Parathyroid adenoma (tissue), 2 donors: ENCODE measurements at regions not wholly inside any gene's neighbourhood (a gene's known extent, or its start where the extent isn't known, plus 50 kb on each side); places are given as distances from the start of the nearest gene placed in this dataset.

Experiments
- H2AFZ ChIP-seq: fragments of 300-600 bp; sonication (generic); one replicate; pipeline ENCODE4 v1.7.0; 2017; ENCODE audit warnings: antibody characterized with exemption, mild to moderate bottlenecking
- H3K27ac ChIP-seq: fragments of 300-600 bp; sonication (generic); one replicate; pipeline ENCODE4 v1.7.0; 2017
- H3K27me3 ChIP-seq: fragments of 300-600 bp; sonication (generic); one replicate; pipeline ENCODE4 v1.7.0; 2017; ENCODE audit warnings: low read length; ENCODE audit not compliant: control insufficient read depth, insufficient read depth
- H3K36me3 ChIP-seq: fragments of 300-600 bp; sonication (generic); one replicate; pipeline ENCODE4 v1.7.0; 2017; ENCODE audit warnings: low read length; ENCODE audit not compliant: control insufficient read depth, insufficient read depth
- H3K4me1 ChIP-seq: fragments of 300-600 bp; sonication (generic); one replicate; pipeline ENCODE4 v1.7.0; 2017; ENCODE audit warnings: control low read depth
- H3K4me2 ChIP-seq: fragments of 300-600 bp; sonication (generic); one replicate; pipeline ENCODE4 v1.7.0; 2017; ENCODE audit warnings: low read length
- H3K4me3 ChIP-seq: fragments of 300-600 bp; sonication (generic); one replicate; pipeline ENCODE4 v1.7.0; 2017; ENCODE audit warnings: low read depth, low read length
- H3K79me2 ChIP-seq: fragments of 300-600 bp; sonication (generic); one replicate; pipeline ENCODE4 v1.7.0; 2017; ENCODE audit warnings: control low read depth
- H3K9ac ChIP-seq: fragments of 300-600 bp; sonication (generic); one replicate; pipeline ENCODE4 v1.7.0; 2017; ENCODE audit warnings: mild to moderate bottlenecking
- H3K9me3 ChIP-seq: fragments of 300-600 bp; sonication (generic); one replicate; pipeline ENCODE4 v1.7.0; 2017; ENCODE audit warnings: low read length; ENCODE audit not compliant: control insufficient read depth
- CTCF ChIP-seq: fragments of 300-600 bp; sonication (generic); IDR thresholded peaks from one replicate; pipeline ENCODE4 v1.7.0; 2017; ENCODE audit warnings: antibody characterized with exemption, mild to moderate bottlenecking
- donor health status: primary hyperparathyroidism.

- no peak for TF ChIP-seq CTCF
- H3K36me3 ChIP-seq, result no peaks in the 10 kb centered on the region
- H3K9me3 ChIP-seq, result no peaks in the 10 kb centered on the region
- no peaks in the 10 kb centered on the region for H3K4me1 ChIP-seq
- H2AFZ ChIP-seq, result no peak overlapping the region
- no peaks in the 10 kb centered on the region for H3K27me3 ChIP-seq
- H3K79me2 ChIP-seq, result no peaks in the 10 kb centered on the region
- H3K4me3 ChIP-seq, result no peak overlapping the region
- H3K4me2 ChIP-seq, result no peak overlapping the region
- H3K9ac ChIP-seq, result no peak overlapping the region
- H3K27ac ChIP-seq, result no peak overlapping the region
Observed at GRCh38 chr6:95784869-95785268, 207.5 kb downstream of the MANEA start.

DNA sequence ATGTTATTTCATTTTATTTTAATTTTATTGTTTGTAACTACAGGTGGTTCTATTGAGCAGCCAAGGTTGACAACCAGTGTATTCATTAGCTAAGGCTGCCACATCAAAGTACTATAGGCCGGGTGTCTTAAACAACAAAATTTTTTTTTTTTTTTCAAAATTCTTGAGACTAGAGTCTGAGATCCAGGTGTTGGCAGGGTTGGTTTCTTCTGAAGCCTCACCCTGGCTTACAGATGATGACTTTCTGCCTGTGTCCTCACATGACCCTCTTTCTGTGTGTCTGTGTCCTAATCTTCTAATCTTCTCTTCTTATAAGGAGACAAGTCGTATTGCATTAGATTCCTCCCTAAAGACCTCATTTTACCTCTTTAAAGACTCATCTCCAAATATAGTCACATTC is 208.4 kb downstream of the MANEA start:
- H3K4me1 ChIP-seq, result no peaks in the 10 kb centered on the region
- no peak overlapping the region for H2AFZ ChIP-seq
- H3K9ac ChIP-seq, result no peak overlapping the region
- no peaks in the 10 kb centered on the region for H3K27me3 ChIP-seq
- H3K27ac ChIP-seq, result no peak overlapping the region
- no peaks in the 10 kb centered on the region for H3K36me3 ChIP-seq
- no peaks in the 10 kb centered on the region for H3K9me3 ChIP-seq
- no peak overlapping the region for H3K4me3 ChIP-seq
- TF ChIP-seq CTCF, result no peak
- no peaks in the 10 kb centered on the region for H3K79me2 ChIP-seq
- no peak overlapping the region for H3K4me2 ChIP-seq

GRCh38 chr6:95786802-95787201 is 209.5 kb downstream of the MANEA start:
- Histone ChIP-seq H3K79me2 (no peaks in the 10 kb centered on the region), H3K9ac (no peak overlapping the region), H3K4me2 (no peak overlapping the region), H3K9me3 (no peaks in the 10 kb centered on the region), H3K27me3 (no peaks in the 10 kb centered on the region), H3K4me3 (no peak overlapping the region), H3K4me1 (no peaks in the 10 kb centered on the region), H3K27ac (no peak overlapping the region), H2AFZ (no peak overlapping the region), H3K36me3 (no peaks in the 10 kb centered on the region)
- no peak for TF ChIP-seq CTCF

DNA sequence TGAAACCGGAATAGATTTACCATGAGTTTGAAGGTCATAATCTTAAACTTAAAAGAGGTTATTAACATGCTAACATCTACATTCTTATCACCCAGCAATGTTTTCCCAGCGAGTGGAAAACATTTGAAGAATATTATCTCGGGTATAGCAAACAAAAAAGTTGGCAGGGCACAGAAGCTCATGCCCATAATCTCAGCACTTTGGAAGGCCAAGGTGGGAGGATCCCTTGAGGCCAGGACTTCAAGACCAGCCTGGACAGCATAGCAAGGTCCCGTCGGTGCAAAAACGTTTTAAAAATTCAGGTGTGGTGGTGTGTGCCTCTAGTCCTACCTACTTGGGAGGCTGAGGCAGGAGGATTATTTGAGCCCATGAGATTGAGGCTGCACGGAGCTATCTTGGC is 213.5 kb downstream of the MANEA start:
- Histone ChIP-seq H3K27me3 (no peaks in the 10 kb centered on the region), H3K4me3 (no peak overlapping the region), H3K27ac (no peak overlapping the region), H3K36me3 (no peaks in the 10 kb centered on the region), H3K4me2 (no peak overlapping the region), H2AFZ (no peak overlapping the region), H3K9ac (no peak overlapping the region), H3K9me3 (no peaks in the 10 kb centered on the region), H3K79me2 (no peaks in the 10 kb centered on the region), H3K4me1 (no peaks in the 10 kb centered on the region)
- no peak for TF ChIP-seq CTCF

DNA sequence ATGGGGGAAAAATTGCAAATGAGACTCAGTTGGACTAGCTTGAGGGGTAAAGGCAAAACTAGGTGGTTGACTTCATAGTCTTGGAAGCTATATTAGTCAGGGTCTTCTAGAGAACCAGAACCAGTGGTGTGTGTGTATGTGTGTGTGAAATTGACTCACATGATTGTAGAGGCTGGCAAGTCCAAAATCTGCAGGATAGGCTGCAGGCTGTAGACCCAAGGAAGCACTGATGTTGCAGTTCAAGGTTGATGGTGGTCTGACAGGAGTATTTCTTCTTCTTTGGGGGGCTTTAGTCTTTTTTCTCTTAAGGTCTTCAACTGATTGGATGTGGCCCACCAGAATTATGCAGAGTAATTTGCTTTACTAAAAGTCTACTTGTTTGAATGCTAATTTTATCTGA is 217.4 kb downstream of the MANEA start:
- Histone ChIP-seq H3K9ac (no peak overlapping the region), H3K4me3 (no peak overlapping the region), H3K79me2 (no peaks in the 10 kb centered on the region), H2AFZ (no peak overlapping the region), H3K4me2 (no peak overlapping the region), H3K27ac (no peak overlapping the region), H3K36me3 (no peaks in the 10 kb centered on the region), H3K9me3 (no peaks in the 10 kb centered on the region), H3K4me1 (no peaks in the 10 kb centered on the region), H3K27me3 (no peaks in the 10 kb centered on the region)
- TF ChIP-seq CTCF, result no peak
